HG02588 (cell line): ENCODE measurements at regions not wholly inside any gene's neighbourhood (a gene's known extent, or its start where the extent isn't known, plus 50 kb on each side); places are given as distances from the start of the nearest gene placed in this dataset.
"Not testable (repeated sequence)": the region's sequence is repeated elsewhere in the genome, so short reads cannot be mapped to it uniquely, and the experiment has no call there.

ENCODE experiments used
- ATAC-seq: cut with Tn5 transposase; IDR thresholded peaks from one replicate; pipeline ENCODE4 v1.9.1; 2021; ENCODE audit warnings: mild to moderate bottlenecking, moderate library complexity; ENCODE audit not compliant: unreplicated experiment

DNA sequence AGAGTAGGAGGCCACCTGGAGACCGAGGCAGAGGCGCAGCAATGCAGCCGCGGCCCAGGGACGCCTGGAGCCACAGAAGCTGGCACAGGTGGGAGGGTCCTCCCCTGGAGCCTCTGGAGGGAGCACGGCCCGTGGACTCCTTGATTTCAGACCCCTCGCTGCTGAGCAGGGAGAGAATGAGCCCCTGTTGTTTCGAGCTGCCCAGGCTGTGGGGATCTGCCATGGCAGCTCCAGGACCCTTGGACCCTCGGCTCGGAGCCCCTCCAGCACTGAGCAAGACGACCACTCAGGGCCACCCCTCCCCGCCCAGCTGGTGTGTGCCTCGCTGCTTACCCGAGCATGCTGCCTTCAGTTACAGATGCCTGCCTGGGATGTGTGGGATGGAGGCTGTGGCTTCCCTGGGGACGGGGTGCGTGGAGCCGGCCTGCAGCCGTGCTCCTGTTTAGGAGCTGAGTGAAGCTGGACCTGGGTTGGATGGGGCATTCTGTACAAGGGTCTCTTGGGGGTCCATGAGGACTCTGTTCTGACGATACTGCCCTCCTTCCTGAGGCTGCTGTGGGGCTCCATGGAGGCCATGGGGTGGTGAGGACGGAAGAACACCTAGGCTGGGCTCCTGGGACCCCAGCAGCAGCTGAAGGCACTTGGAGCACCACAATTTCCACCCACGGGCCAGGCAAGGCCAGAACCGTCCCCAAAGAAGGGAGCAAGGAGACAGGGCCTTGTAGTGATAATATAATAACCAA lies 115.1 kb upstream of the LPCAT1 start:
- no peak for ATAC-seq

DNA sequence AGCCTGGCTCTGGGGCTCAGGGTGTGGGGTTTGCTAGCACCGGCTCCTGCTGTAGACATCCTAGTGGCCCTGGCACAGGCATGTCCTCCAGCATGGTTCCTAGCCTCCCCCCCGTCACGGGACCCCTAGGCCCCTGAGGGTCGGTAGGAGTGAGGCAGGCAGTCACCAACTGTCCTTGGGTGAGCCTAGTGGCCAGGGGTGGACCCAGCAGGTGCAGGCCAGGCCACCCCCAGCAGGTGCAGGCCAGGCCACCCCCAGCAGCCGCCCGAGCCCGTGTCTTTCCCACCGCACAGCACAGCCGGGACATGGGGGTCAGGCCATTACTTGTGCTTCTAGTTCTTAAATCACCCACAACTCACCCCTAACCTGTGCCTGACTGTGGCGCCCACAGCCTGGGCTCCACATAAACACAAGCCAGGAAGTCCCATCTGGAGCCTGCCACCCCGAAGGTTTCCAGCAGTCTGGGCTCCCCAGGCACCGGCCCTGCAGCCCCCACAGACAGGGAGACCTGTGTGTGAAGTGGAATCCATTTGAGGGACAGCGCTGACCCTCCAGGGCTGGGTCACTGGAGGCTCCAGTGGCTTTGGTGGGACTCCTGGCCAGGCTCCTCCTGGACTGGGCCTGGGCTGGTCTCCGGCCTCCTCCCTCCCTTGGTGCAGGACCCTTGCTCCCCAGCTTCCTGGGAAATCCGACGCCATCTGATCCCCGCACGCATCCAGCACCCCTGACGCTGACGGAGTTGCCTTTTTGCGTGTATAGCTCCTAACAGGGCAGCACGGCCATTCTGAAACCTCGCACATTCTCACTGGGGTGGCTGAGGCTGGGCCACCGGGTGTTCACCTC lies 114.1 kb upstream of the LPCAT1 start:
- ATAC-seq = no peak

DNA sequence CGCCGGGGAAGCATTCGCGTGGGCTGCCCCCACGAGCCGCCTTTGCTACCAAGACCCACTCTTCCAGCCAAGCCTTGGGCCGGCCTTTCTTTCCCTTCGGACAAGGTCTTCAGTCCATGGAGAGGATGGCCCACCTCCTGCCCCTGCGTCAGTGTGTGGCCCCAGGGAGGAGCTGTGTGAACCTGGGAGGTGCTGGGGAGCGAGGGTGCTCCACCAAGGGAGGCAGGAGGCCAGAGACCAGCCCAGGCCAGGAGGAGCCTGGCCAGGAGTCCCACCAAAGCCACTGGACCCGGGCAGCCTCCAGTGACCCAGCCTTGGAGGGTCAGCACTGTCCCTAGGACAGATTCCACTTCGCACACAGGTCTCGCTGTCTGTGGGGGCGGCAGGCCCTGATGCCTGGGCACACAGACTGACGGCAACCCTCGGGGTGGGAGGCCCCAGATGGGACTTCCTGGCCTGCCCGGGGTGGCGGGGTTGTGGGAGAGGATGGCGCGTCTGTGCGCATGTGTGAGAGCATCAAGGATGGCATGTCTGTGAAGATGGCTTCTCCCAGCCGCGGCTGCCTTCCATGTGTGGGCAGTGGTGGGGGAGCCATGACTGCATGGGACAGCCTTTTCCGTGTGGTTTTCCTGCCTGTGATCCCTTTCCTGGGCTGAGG lies 113.3 kb upstream of the LPCAT1 start:
- ATAC-seq = no peak

GRCh38 chr5:1636208-1636770 lies 112.5 kb upstream of the LPCAT1 start:
- ATAC-seq = not testable (repeated sequence)

- not testable (repeated sequence) for ATAC-seq
Observed at GRCh38 chr5:1635477-1635876, 111.7 kb upstream of the LPCAT1 start.

DNA sequence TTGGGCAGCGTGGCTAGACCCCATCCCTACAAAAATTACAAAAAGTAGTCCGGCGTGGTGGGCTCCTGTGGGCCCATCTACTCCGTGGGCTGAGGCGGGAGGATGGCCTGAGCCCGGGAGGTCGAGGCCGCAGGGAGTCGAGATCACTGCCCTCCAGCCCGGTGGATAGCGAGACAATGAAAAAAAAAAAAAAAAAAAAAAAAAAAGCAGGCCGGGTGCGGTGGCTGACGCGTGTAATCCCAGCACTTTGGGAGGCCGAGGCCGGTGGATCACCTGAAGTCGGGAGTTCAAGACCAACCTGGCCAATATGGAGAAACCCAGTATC lies 110.5 kb upstream of the LPCAT1 start:
- no peak for ATAC-seq

GRCh38 chr5:1633605-1634336 lies 110.0 kb upstream of the LPCAT1 start:
- peak; percentile 88 for ATAC-seq

GRCh38 chr5:1631004-1631403 lies 107.2 kb upstream of the LPCAT1 start:
- not testable (repeated sequence) for ATAC-seq

- ATAC-seq = not testable (repeated sequence)
Observed at GRCh38 chr5:1626397-1626796, 102.6 kb upstream of the LPCAT1 start.

- not testable (repeated sequence) for ATAC-seq
Observed at GRCh38 chr5:1619531-1619930, 95.8 kb upstream of the LPCAT1 start.

GRCh38 chr5:1618296-1618865 lies 94.6 kb upstream of the LPCAT1 start:
- not testable (repeated sequence) for ATAC-seq

- ATAC-seq = not testable (repeated sequence)
Observed at GRCh38 chr5:1617236-1617755, 93.5 kb upstream of the LPCAT1 start.

- ATAC-seq = not testable (repeated sequence)
Observed at GRCh38 chr5:1613515-1613914, 89.8 kb upstream of the LPCAT1 start.

- ATAC-seq = not testable (repeated sequence)
Observed at GRCh38 chr5:1610526-1610925, 86.8 kb upstream of the LPCAT1 start.

GRCh38 chr5:1609111-1609510 lies 85.4 kb upstream of the LPCAT1 start:
- not testable (repeated sequence) for ATAC-seq

- not testable (repeated sequence) for ATAC-seq
Observed at GRCh38 chr5:1608336-1608735, 84.6 kb upstream of the LPCAT1 start.

GRCh38 chr5:1606951-1607350 lies 83.2 kb upstream of the LPCAT1 start:
- ATAC-seq = not testable (repeated sequence)

DNA sequence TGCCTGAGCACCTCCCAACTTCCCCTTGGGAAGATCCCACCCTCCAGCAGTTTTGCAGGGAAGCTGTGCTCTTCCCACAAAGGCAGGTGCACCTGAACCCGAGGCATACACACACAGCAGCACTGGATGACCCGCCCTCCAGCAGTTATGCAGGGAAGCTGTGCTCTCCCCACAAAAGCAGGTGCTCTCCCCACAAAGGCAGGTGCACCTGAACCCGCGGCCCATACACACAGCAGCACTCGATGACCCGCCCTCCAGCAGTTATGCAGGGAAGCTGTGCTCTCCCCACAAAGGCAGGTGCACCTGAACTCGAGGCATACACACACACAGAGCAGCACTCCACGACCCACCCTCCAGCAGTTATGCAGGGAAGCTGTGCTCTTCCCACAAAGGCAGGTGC lies 80.2 kb upstream of the LPCAT1 start:
- ATAC-seq = not testable (repeated sequence)

DNA sequence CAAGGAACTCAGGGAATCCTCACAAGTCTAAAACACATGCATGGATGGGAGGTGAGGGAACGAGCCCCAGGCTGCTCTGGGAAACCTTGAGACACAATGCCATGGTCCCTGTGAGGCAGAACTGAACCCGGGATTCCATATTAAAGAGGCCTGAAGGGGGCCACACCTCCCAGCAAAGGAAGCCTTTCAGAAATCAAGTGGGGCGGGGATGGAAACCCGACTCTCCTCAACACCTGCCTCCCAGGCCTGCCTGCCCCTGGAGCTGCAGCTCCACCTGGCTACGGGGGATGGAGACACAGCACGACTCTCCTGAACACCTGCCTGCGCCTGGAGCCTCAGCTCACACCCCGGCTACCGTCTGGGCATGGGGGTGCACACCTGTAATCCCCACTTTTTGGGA lies 77.8 kb upstream of the LPCAT1 start:
- ATAC-seq = not testable (repeated sequence)
